PFSK-1 (cell line): ENCODE measurements at regions not wholly inside any gene's neighbourhood (a gene's known extent, or its start where the extent isn't known, plus 50 kb on each side); places are given as distances from the start of the nearest gene placed in this dataset.

Experiments used
- FOXP2 ChIP-seq: optimal IDR thresholded peaks from 2 replicates; pipeline ENCODE3; 2011; ENCODE audit warnings: borderline replicate concordance, control low read depth, inconsistent platforms; ENCODE audit not compliant: insufficient read depth; ENCODE audit errors: extremely low read length, extremely low read depth
- POLR2AphosphoS5 ChIP-seq: IDR thresholded peaks from 2 replicates; pipeline ENCODE4 v1.6.1; 2012; ENCODE audit warnings: low read depth, mild to moderate bottlenecking, control low read depth, low read length, moderate library complexity
- SIN3A ChIP-seq: IDR thresholded peaks from 2 replicates; pipeline ENCODE4 v1.6.1; 2012; ENCODE audit warnings: mild to moderate bottlenecking, low read length, moderate library complexity, borderline replicate concordance; ENCODE audit not compliant: insufficient read depth
- TF ChIP-seq, protein P1 (sequence below), 2 experiments: IDR thresholded peaks; 2 replicates each; pipeline versions ENCODE4 v1.6.1 to v1.8.0; 2011 to 2012; ENCODE audit warnings: low read depth in 2 of 2, low read length in 2 of 2, control low read depth in 1 of 2, inconsistent platforms in 1 of 2, mild to moderate bottlenecking in 1 of 2, moderate library complexity in 1 of 2; ENCODE audit not compliant: insufficient read depth in 1 of 2

DNA sequence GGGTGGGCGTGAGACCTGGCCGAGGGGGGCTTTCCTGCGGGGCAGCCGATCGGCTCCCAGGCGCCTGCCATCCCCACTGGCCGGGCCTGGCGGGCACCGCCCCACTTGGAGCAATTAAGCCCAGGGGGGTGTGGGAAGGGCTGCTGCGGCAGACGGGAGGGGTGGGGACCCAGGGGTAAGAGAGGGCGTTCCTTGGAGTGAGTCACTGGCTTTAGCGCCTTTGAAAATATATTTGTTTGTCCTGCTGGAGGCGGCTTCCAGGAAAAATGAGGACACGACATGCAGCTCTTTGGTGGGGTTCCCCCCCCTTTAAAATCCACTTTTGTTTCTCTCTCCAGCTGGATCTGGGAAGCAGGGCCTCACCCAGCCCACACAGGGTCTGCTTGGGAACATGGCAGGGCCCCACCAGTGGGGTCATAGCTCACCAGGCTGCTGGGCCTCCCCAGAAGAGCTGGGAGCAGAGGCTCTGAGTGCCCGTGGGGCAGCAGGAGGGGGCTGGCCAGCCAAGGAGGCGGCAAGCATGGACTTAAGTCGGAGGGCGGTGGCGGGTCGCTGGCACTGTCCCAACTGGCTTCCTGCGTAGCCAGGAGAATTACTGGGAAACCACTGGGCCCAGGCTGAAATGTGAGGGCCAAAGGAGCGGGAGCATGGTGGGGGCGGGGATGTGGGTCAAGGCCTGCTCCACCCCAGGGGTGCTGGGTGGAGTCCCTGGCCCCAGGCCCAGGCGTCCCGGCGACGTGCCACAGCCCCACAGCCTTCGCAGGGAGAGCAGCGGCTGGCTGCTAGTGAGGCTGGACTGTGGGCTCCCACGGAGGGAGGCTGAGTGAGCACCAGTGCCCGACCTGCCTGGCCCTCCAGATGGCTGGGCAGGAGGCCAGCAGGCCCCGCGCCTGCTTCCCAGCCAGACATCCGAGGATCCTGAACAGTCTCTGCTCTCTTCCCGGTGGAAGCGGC lies 128.0 kb downstream of the RFLNA start:
- TF ChIP-seq, protein P1, sequence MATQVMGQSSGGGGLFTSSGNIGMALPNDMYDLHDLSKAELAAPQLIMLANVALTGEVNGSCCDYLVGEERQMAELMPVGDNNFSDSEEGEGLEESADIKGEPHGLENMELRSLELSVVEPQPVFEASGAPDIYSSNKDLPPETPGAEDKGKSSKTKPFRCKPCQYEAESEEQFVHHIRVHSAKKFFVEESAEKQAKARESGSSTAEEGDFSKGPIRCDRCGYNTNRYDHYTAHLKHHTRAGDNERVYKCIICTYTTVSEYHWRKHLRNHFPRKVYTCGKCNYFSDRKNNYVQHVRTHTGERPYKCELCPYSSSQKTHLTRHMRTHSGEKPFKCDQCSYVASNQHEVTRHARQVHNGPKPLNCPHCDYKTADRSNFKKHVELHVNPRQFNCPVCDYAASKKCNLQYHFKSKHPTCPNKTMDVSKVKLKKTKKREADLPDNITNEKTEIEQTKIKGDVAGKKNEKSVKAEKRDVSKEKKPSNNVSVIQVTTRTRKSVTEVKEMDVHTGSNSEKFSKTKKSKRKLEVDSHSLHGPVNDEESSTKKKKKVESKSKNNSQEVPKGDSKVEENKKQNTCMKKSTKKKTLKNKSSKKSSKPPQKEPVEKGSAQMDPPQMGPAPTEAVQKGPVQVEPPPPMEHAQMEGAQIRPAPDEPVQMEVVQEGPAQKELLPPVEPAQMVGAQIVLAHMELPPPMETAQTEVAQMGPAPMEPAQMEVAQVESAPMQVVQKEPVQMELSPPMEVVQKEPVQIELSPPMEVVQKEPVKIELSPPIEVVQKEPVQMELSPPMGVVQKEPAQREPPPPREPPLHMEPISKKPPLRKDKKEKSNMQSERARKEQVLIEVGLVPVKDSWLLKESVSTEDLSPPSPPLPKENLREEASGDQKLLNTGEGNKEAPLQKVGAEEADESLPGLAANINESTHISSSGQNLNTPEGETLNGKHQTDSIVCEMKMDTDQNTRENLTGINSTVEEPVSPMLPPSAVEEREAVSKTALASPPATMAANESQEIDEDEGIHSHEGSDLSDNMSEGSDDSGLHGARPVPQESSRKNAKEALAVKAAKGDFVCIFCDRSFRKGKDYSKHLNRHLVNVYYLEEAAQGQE (IDR thresholded peaks at IDR 0.05; ENCODE audit: insufficient read depth in 1 of 2, low read depth in 2 of 2, low read length in 2 of 2) = no peak
- no peak for TF ChIP-seq POLR2AphosphoS5
- no peak for TF ChIP-seq SIN3A
- no peak for TF ChIP-seq FOXP2
